Endothelial cell of umbilical vein (primary cell): ENCODE measurements at regions not wholly inside any gene's neighbourhood (a gene's known extent, or its start where the extent isn't known, plus 50 kb on each side); places are given as distances from the start of the nearest gene placed in this dataset.

Source experiments
- CTCF ChIP-seq, 2 donors: IDR thresholded peaks; 1 replicate in 1 of 2; 2 replicates in 1 of 2; pipeline ENCODE4 v1.5.1; 2011; ENCODE audit warnings: low read length in 2 of 2, mild to moderate bottlenecking in 2 of 2, moderate library complexity in 2 of 2, control low read depth in 1 of 2, inconsistent platforms in 1 of 2, low read depth in 1 of 2; ENCODE audit not compliant: insufficient read depth in 1 of 2; ENCODE audit errors: extremely low read depth in 1 of 2
- EZH2 ChIP-seq: IDR thresholded peaks from 2 replicates; pipeline ENCODE4 v1.6.1; 2012; ENCODE audit warnings: borderline replicate concordance, low read depth, mild to moderate bottlenecking, moderate library complexity, low read length, inconsistent platforms; ENCODE audit not compliant: severe bottlenecking
- POLR2AphosphoS5 ChIP-seq: IDR thresholded peaks from 2 replicates; pipeline ENCODE4 v1.6.1; 2012; ENCODE audit warnings: low read depth, mild to moderate bottlenecking, control low read depth, low read length, moderate library complexity; ENCODE audit not compliant: insufficient read depth

DNA sequence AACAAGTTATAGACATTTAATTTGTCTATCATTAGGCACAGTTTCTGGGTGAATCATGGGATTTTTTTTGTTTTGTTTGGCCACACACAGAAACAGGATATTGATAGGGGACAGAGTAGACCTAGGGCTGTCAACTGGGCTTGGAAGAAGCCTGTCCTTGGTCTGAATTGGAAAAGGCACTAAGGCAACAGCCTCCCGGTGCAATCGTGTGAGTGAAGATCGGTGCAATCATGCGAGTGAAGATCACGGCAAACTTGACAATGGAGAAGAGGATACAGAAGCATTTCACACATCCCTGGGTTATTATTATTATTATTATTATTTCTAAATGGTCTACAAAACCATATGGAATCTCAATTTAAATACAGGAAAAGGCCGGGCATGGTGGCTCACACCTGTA lies 94.5 kb downstream of the ACKR3 start:
- TF ChIP-seq CTCF (IDR thresholded peaks at IDR 0.05; ENCODE audit: extremely low read depth in 1 of 2, insufficient read depth in 1 of 2, low read depth in 1 of 2, low read length in 2 of 2) (no peak), EZH2 (no peak), POLR2AphosphoS5 (no peak)
